Naive thymus-derived CD4-positive, alpha-beta T cell (primary cell): ENCODE measurements at regions not wholly inside any gene's neighbourhood (a gene's known extent, or its start where the extent isn't known, plus 50 kb on each side); places are given as distances from the start of the nearest gene placed in this dataset.

Experiments
- ATAC-seq: fragments of 150-1000 bp; cut with Tn5 transposase; 2 replicates; pipeline ENCODE4 v1.10.0; 2021; ENCODE audit warnings: mild to moderate bottlenecking, moderate library complexity
- CTCF ChIA-PET: fragments of 350-600 bp; sonication (Branson Sonifier 250); formaldehyde crosslinking; loops from one replicate; lab custom pipeline; 2021; ENCODE audit warnings: antibody characterized with exemption; lab: Charles Lee
- POLR2A ChIA-PET: fragments of 350-600 bp; sonication (Branson Sonifier 250); formaldehyde crosslinking; loops from one replicate; lab custom pipeline; 2021; ENCODE audit warnings: antibody characterized with exemption, inconsistent platforms; lab: Charles Lee
- DNase-seq, 9 donors: peaks; one replicate each; pipeline versions ENCODE4 v3.0.0 to v3.0.0-alpha.2; 2020 to 2022; ENCODE audit warnings: mixed read lengths in 1 of 9
- H3K27ac ChIP-seq: one replicate; pipeline ENCODE4 v1.7.0; 2013; ENCODE audit warnings: mild to moderate bottlenecking, low read depth, low read length, moderate library complexity
- H3K27me3 ChIP-seq, 2 donors: one replicate each; pipeline ENCODE4 v1.7.0; 2013; ENCODE audit warnings: low read length in 2 of 2, mild to moderate bottlenecking in 2 of 2, moderate library complexity in 2 of 2; ENCODE audit not compliant: control insufficient read depth in 2 of 2, insufficient read depth in 2 of 2
- H3K36me3 ChIP-seq, 3 experiments: 1 replicate in 2 of 3; 2 replicates in 1 of 3; pipeline ENCODE4 v1.7.0; 2013; ENCODE audit warnings: low read length in 3 of 3, mild to moderate bottlenecking in 3 of 3, moderate library complexity in 1 of 3; ENCODE audit not compliant: insufficient read depth in 3 of 3, control insufficient read depth in 2 of 3
- H3K4me1 ChIP-seq, 2 donors: one replicate each; pipeline ENCODE4 v1.7.0; 2013; ENCODE audit warnings: low read length in 2 of 2, mild to moderate bottlenecking in 2 of 2, moderate library complexity in 1 of 2; ENCODE audit not compliant: control insufficient read depth in 2 of 2, insufficient read depth in 2 of 2
- H3K4me3 ChIP-seq: 2 replicates; pipeline ENCODE4 v1.7.0; 2013; ENCODE audit warnings: mild to moderate bottlenecking, low read length
- H3K9me3 ChIP-seq, 3 experiments: 1 replicate in 2 of 3; 2 replicates in 1 of 3; pipeline ENCODE4 v1.7.0; 2013; ENCODE audit warnings: low read length in 3 of 3; ENCODE audit not compliant: control insufficient read depth in 2 of 3
- H3K27ac Mint-ChIP-seq, 9 donors: one replicate each; pipeline ENCODE4 v1.8.0; 2020 to 2022; ENCODE audit warnings: mixed read lengths in 9 of 9, mild to moderate bottlenecking in 8 of 9, moderate library complexity in 5 of 9, inconsistent platforms in 2 of 9
- H3K27me3 Mint-ChIP-seq, 5 donors: one replicate each; pipeline ENCODE4 v1.8.0; 2021 to 2022; ENCODE audit warnings: mixed read lengths in 5 of 5, mild to moderate bottlenecking in 1 of 5
- H3K36me3 Mint-ChIP-seq, 5 donors: one replicate each; pipeline ENCODE4 v1.8.0; 2020 to 2022; ENCODE audit warnings: mixed read lengths in 5 of 5, mild to moderate bottlenecking in 3 of 5, inconsistent platforms in 1 of 5
- H3K4me1 Mint-ChIP-seq, 7 donors: one replicate each; pipeline ENCODE4 v1.8.0; 2020 to 2022; ENCODE audit warnings: mixed read lengths in 7 of 7, mild to moderate bottlenecking in 3 of 7, inconsistent platforms in 1 of 7
- H3K4me3 Mint-ChIP-seq, 10 donors: one replicate each; pipeline ENCODE4 v1.8.0; 2020 to 2022; ENCODE audit warnings: mild to moderate bottlenecking in 10 of 10, mixed read lengths in 10 of 10, moderate library complexity in 6 of 10, inconsistent platforms in 2 of 10
- H3K9me3 Mint-ChIP-seq, 11 donors: one replicate each; pipeline ENCODE4 v1.8.0; 2020 to 2022; ENCODE audit warnings: mixed read lengths in 11 of 11, mild to moderate bottlenecking in 4 of 11, inconsistent platforms in 1 of 11, moderate library complexity in 1 of 11
- intact Hi-C, 2 donors: fragments of 100-400 bp; cut with micrococcal nuclease; formaldehyde crosslinking; loops; one replicate each; pipeline ENCODE4 v1.15.1; 2023

GRCh38 chr22:49180683-49181024, 647.0 kb downstream of the BRD1 start:
- no peaks in the 10 kb centered on the region for H3K27me3 ChIP-seq
- no peaks in the 10 kb centered on the region for H3K36me3 ChIP-seq
- H3K4me1 Mint-ChIP-seq, result no peaks in the 10 kb centered on the region
- H3K27me3 Mint-ChIP-seq, result peaks cover 0 to 42% (median 11%) of the 10 kb centered on the region in 5 donors
- no peaks in the 10 kb centered on the region for H3K4me1 ChIP-seq
- H3K4me3 ChIP-seq, result no peak overlapping the region
- no peak overlapping the region for H3K27ac Mint-ChIP-seq
- no peak overlapping the region for H3K4me3 Mint-ChIP-seq
- peaks cover 0 to 3% (median 0%) of the 10 kb centered on the region in 11 donors for H3K9me3 Mint-ChIP-seq
- intact Hi-C loops, result no loop called here
- ATAC-seq, result no peak
- CTCF ChIA-PET, result no interaction called here
- no peak overlapping the region for H3K27ac ChIP-seq
- no peaks in the 10 kb centered on the region for H3K9me3 ChIP-seq
- H3K36me3 Mint-ChIP-seq, result no peaks in the 10 kb centered on the region
- POLR2A ChIA-PET, result no interaction called here
- no peak for DNase-seq

GRCh38 chr22:49179886-49180682, 647.6 kb downstream of the BRD1 start:
- H3K36me3 Mint-ChIP-seq, result no peaks in the 10 kb centered on the region
- DNase-seq, result no peak
- Histone ChIP-seq H3K27me3 (no peaks in the 10 kb centered on the region), H3K27ac (no peak overlapping the region), H3K4me3 (no peak overlapping the region), H3K36me3 (no peaks in the 10 kb centered on the region), H3K4me1 (no peaks in the 10 kb centered on the region), H3K9me3 (no peaks in the 10 kb centered on the region)
- peaks cover 0 to 3% (median 0%) of the 10 kb centered on the region in 11 donors for H3K9me3 Mint-ChIP-seq
- no peak overlapping the region for H3K4me3 Mint-ChIP-seq
- H3K4me1 Mint-ChIP-seq, result no peaks in the 10 kb centered on the region
- ChIA-PET POLR2A (no interaction called here), CTCF (interaction anchor here (0.6 kb wide), 1 partner anchor 86 kb away, joined by 3 read pairs; no protein-coding TSS in a partner anchor)
- no peak for ATAC-seq
- no peak overlapping the region for H3K27ac Mint-ChIP-seq
- peaks cover 0 to 42% (median 13%) of the 10 kb centered on the region in 5 donors for H3K27me3 Mint-ChIP-seq
- intact Hi-C loops, result no loop called here

GRCh38 chr22:49179175-49179574, 648.5 kb downstream of the BRD1 start:
- Mint-ChIP-seq H3K4me3 (no peak overlapping the region), H3K4me1 (no peaks in the 10 kb centered on the region), H3K36me3 (no peaks in the 10 kb centered on the region), H3K9me3 (peaks cover 0 to 3% (median 0%) of the 10 kb centered on the region in 11 donors), H3K27me3 (peaks cover 0 to 43% (median 13%) of the 10 kb centered on the region in 5 donors), H3K27ac (no peak overlapping the region)
- CTCF ChIA-PET, result interaction anchor here (0.6 kb wide), 1 partner anchor 87 kb away, joined by 3 read pairs; no protein-coding TSS in a partner anchor
- Histone ChIP-seq H3K4me1 (no peaks in the 10 kb centered on the region), H3K9me3 (no peaks in the 10 kb centered on the region), H3K4me3 (no peak overlapping the region), H3K36me3 (no peaks in the 10 kb centered on the region), H3K27ac (no peak overlapping the region), H3K27me3 (no peaks in the 10 kb centered on the region)
- POLR2A ChIA-PET, result no interaction called here
- intact Hi-C loops, result no loop called here
- DNase-seq, result no peak
- no peak for ATAC-seq

- POLR2A ChIA-PET, result no interaction called here
- Histone ChIP-seq H3K36me3 (no peaks in the 10 kb centered on the region), H3K4me1 (no peaks in the 10 kb centered on the region), H3K27me3 (no peaks in the 10 kb centered on the region), H3K27ac (no peak overlapping the region), H3K4me3 (no peak overlapping the region), H3K9me3 (no peaks in the 10 kb centered on the region)
- Mint-ChIP-seq H3K9me3 (peaks cover 0 to 3% (median 0%) of the 10 kb centered on the region in 11 donors), H3K27me3 (peaks cover 0 to 43% (median 13%) of the 10 kb centered on the region in 5 donors), H3K36me3 (no peaks in the 10 kb centered on the region), H3K27ac (no peak overlapping the region), H3K4me3 (no peak overlapping the region), H3K4me1 (no peaks in the 10 kb centered on the region)
- intact Hi-C loops, result no loop called here
- CTCF ChIA-PET, result no interaction called here
- no peak for ATAC-seq
- DNase-seq, result no peak
Observed at GRCh38 chr22:49178246-49179005, 649.2 kb downstream of the BRD1 start.

- no peaks in the 10 kb centered on the region for H3K36me3 Mint-ChIP-seq
- ATAC-seq (no peak), DNase-seq (no peak)
- Histone ChIP-seq H3K27ac (no peak overlapping the region), H3K27me3 (no peaks in the 10 kb centered on the region), H3K4me1 (no peaks in the 10 kb centered on the region), H3K4me3 (no peak overlapping the region), H3K9me3 (no peaks in the 10 kb centered on the region), H3K36me3 (no peaks in the 10 kb centered on the region)
- no peak overlapping the region for H3K27ac Mint-ChIP-seq
- intact Hi-C loops, result no loop called here
- CTCF ChIA-PET, result no interaction called here
- H3K4me3 Mint-ChIP-seq, result no peak overlapping the region
- H3K27me3 Mint-ChIP-seq, result peaks cover 0 to 36% (median 13%) of the 10 kb centered on the region in 5 donors
- H3K4me1 Mint-ChIP-seq, result no peaks in the 10 kb centered on the region
- H3K9me3 Mint-ChIP-seq, result peaks cover 0 to 3% (median under 1%) of the 10 kb centered on the region in 11 donors
- POLR2A ChIA-PET, result no interaction called here
Observed at GRCh38 chr22:49177666-49178065, 650.0 kb downstream of the BRD1 start.

- Mint-ChIP-seq H3K27me3 (peaks cover 0 to 33% (median 13%) of the 10 kb centered on the region in 5 donors), H3K36me3 (no peaks in the 10 kb centered on the region), H3K4me1 (no peaks in the 10 kb centered on the region), H3K4me3 (no peak overlapping the region), H3K9me3 (peaks cover 0 to 8% (median 3%) of the 10 kb centered on the region in 11 donors), H3K27ac (no peak overlapping the region)
- ChIA-PET CTCF (no interaction called here), POLR2A (no interaction called here)
- no peak for ATAC-seq
- H3K4me1 ChIP-seq, result no peaks in the 10 kb centered on the region
- no peak for DNase-seq
- H3K27me3 ChIP-seq, result no peaks in the 10 kb centered on the region
- intact Hi-C loops, result no loop called here
- no peaks in the 10 kb centered on the region for H3K9me3 ChIP-seq
- H3K27ac ChIP-seq, result no peak overlapping the region
- H3K36me3 ChIP-seq, result no peaks in the 10 kb centered on the region
- H3K4me3 ChIP-seq, result no peak overlapping the region
Observed at GRCh38 chr22:49176956-49177355, 650.7 kb downstream of the BRD1 start.
